Fibroblast of skin of back (primary cell): ENCODE measurements at regions not wholly inside any gene's neighbourhood (a gene's known extent, or its start where the extent isn't known, plus 50 kb on each side); places are given as distances from the start of the nearest gene placed in this dataset.

ENCODE experiments used
- DNase-seq: peaks from one replicate; pipeline ENCODE4 v3.0.0-alpha.2; 2013

- no peak for DNase-seq
Measured at GRCh38 chrX:39356119-39356807, 555.0 kb downstream of the MID1IP1 start.

DNA sequence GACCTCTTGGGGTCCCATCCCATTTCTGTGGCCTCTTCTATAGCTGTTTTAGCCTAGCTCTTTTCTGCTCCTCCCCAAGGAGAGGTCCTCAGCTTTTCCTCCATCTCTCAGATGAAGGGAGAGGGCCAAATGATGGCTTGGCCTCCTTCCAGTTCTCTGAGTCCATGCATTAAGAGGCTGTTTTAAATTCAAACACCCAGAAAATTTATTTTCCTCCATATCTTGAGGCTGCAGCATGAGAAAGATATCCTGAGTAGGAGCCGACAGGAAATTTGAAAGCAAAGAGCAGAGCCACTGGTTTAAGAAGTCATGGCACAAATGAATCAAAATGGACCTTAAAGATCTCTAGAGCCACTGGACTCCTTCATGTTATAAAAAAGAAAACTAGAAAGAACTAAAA, 558.8 kb downstream of the MID1IP1 start:
- DNase-seq = no peak

GRCh38 chrX:39361736-39362135, 560.5 kb downstream of the MID1IP1 start:
- no peak for DNase-seq

GRCh38 chrX:39367416-39367815, 566.2 kb downstream of the MID1IP1 start:
- DNase-seq = no peak

- DNase-seq = no peak
Measured at GRCh38 chrX:39372115-39372514, 570.9 kb downstream of the MID1IP1 start.

DNA sequence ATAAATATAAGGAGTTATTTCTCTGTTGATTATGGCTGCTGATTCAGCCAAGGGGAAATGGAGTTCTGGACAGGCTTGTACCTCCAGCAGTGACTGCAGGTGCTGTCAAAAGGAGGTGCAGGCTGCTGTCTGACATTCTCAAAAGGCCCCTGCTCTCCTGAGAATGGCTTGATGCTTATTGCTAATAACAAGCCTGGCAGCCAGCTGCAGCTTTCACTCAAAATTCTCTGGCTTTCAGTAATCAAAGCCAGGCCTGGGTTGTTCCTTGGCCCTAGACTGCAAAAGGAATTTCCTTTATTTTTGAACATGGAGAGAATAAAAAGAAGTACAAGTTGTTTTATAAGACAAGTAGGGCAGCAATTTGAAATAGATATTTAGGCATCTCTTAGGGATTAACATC, 575.9 kb downstream of the MID1IP1 start:
- DNase-seq = no peak

DNA sequence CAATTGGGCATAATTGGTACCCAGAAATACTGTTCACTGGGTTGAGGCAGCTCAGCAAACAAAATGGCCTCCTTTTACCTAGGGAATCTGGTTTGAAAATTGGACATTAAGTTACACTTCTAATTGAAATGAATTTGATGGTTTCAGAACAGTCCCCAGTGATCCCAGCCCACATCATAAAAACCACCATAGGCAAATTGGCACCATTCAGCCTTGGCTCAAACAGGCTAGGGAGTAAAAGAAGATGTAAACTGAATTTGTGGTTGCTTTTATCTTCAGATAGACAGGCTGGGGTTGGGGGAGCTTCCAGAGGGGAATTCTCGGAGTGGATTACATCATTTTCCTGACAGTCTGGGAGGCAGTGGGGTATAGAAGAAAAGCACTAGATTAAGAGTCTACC, 576.5 kb downstream of the MID1IP1 start:
- DNase-seq = no peak

- no peak for DNase-seq
Measured at GRCh38 chrX:39381422-39381821, 580.2 kb downstream of the MID1IP1 start.

DNA sequence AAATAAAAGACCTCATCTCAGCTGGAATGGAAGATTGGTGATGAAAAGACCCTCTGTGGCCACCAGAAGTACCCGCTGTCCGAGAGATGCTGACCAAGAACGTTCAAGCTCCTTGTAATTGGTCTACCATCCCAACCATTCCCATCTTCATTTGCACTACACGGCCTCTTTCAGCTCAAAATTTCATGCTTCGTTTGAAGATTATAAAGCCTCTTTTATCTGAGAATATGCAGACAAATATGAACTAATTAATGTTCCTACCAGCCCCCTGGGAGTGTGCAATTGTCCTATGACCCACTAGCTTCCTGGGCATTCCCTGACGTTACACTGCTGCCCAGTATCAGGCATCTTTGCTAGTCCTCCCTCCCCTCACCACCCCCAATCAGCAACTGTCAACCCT, 583.7 kb downstream of the MID1IP1 start:
- DNase-seq = no peak

- DNase-seq = no peak
Measured at GRCh38 chrX:39388730-39389129, 587.5 kb downstream of the MID1IP1 start.

DNA sequence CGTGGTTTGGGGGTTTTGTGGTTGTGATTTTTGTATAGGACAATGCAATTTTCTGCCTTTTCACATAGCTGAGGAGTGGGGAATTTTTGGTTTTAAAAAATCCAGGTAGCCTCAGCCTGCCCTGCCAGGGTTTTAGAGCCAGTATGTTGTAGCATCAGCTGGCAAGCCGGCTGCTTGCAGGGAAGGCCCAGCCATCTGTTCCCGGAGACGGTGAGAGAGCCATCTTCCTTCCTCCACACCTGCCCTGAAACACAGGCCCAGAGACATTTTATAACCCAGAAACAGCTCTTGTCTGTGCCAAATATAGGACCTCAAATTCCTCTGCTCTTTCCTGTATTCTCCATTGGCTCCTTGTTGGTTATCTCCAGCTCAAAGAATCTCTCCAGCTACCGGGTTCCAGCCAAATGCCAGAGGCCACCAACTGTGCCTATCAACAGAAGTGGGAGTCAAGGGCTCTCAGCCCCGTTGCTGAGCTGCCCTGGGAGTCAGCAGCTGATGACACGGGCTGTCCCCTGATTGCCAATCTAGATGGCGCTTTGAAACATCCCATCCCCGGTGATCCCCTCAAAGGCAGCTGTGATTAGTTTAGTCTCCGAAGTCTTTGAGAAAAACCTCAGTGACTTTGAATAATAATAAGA, 595.2 kb downstream of the MID1IP1 start:
- no peak for DNase-seq

DNA sequence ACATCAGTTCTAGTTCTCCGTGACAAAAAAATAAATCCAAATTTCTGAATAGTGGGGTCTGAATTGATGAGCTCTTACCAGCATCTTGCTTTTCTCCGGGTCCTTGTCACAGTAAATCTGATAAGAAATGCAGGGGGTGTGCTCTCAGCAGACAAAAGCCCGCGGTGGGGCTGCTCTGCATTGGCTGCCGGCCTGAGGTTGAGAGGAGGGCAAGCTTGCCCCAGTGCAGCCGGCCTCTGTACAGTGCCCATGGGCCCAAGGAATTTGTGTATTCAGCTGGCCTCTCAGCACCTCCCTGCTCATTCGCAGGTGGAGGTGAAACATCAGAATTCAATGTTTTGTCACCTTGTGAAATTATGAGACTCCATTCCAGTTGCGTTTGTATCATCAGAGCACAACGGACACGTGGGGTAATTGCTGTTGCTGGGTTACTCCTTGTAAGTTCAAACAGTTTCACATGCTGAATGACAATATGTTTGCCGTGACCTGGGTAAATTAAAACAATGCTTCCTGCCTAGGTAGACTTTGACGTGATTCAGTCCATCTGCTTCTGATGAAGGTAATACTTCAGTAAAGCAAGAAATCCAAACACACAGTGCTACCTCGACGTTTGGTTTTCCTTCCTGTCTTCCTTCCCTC, 596.4 kb downstream of the MID1IP1 start:
- DNase-seq = no peak

- no peak for DNase-seq
Measured at GRCh38 chrX:39398215-39398962, 597.1 kb downstream of the MID1IP1 start.

- no peak for DNase-seq
Measured at GRCh38 chrX:39398963-39399261, 597.7 kb downstream of the MID1IP1 start.

DNA sequence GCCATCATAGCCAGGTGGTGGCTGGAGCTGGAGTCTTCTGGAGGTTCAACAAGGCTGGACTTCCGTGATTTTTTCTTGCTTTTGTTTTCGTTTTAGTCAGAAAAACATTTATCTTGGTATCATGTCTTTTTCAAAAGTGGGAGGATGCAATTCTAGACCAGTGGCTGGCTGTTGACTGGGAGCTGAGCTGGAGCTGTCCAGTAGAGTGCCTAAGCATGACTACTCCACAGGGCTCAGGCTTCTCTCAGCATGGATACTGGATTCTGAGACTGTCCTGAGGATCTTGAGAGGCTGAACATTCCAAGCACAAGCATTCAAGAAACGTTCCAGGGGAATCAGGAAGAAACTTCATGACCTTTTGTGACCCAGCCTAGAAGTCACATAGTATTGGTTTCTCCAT, 598.1 kb downstream of the MID1IP1 start:
- no peak for DNase-seq

DNA sequence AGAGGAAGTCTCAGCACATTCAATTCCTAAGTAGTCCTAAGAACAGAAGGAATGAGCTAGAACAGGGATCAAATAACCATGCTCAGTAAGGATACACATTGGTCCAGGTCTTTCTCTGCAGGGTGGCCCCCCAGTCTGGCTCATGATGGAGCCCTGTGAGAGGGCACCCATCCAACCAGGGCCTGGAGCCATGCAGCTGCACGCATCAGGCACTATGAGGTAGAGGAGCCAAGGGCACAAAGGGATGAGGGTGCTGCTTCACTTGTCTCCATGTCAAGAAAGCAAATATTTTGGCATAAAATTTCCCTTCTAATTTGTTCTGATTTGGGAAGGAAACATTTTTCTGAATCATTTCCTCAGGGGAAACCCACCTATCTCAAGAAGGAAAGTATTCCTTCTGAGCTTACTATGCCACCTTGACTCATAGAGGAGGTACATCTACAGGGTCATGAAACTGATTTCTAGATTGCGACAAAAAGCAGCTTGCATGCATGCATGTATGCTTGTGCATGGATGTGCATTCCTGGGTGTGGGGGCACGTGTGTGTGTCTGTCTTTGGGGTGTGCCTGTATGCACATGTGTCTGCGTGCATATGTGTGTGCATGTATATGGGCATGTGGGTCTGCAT, 600.3 kb downstream of the MID1IP1 start:
- DNase-seq = no peak

DNA sequence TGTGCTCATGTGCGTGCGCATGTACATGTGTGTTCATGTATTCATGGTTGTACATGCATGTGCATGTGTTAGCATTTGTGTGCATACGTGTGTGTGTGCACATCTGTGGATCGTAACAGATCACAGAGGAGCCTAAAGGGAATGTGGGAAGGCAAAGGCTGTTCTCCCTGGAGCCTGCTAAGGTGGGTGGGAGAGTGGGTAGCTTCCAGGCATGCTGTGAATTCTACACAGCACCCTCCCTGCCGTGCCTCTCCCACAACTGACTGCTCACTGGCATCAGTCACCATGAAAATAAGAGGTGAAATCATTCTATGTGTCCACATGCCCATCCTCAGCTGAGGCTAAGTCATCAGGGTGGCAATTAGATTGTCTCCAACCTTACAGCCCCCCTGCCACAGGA, 600.9 kb downstream of the MID1IP1 start:
- DNase-seq = no peak

DNA sequence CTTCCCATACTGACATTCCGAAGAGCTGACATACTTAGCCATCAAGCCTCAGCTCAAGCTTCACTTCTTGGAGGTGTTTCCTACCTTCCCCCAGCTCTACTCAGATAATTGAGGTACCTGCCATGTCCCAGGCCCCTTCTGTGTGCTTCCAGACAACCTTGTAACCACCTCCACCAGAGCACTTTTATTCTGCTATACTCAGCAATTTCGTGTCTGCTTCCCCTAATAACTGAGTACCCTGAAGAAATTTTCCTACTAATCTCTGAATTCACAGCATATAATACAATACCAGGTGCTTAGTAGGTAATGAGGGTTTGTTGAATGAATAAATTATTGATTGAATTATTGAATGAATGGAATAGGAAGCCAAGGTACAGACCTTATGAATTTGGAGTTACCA, 605.5 kb downstream of the MID1IP1 start:
- DNase-seq = no peak

DNA sequence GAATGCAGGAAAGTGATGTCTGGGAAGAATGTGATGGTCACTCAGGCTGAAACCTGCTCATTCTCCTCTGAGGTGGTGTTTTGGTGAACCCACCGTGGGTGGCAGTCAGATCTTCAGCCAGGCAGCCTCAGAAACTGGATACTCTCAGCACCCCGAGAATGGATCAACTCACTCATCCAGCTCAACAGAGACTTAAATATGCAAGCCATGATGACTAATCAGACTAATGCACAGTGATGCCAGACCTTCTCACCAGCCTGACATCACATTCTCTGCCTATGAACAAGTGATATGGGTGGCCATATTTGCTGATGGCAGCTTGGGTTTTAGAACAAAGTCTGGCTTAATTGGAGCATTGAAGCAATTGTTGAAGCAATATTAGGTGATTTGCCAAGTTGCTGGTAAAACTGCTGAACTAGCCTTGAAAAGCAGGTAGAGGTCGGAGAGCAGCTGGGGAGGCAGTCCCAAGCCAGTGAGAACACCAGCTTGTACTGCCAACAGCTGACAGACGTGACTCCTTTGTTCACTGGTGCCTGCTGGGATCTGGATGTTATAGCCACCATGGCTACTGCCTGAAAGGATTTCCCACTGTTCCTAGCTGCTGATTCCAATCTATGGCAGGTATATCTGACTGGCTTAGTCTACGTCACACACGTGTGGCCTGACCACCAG, 608.1 kb downstream of the MID1IP1 start:
- no peak for DNase-seq

- no peak for DNase-seq
Measured at GRCh38 chrX:39414290-39414854, 613.1 kb downstream of the MID1IP1 start.

GRCh38 chrX:39416547-39417260, 615.4 kb downstream of the MID1IP1 start:
- no peak for DNase-seq
